ENCODE measurements at regions not wholly inside any gene's neighbourhood (a gene's known extent, or its start where the extent isn't known, plus 50 kb on each side); places are given as distances from the start of the nearest gene placed in this dataset.

DNA sequence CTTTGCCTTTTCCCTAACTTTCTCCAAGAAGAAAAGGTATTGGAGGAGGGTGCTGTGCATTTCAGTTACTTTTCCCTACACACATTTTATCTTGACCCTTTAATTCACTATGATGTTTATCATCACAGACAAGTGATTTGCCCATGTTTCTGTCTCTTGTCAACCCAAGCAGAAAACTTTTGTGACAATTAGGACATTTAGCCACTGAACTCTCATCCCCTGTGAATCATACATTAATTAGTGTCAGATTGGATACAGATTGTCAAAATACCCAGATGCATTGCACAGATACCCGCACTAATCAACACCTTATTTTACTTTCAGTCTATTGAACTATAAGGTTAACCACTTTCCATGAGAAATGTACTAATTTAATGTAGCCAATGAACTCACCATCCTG, 912.9 kb downstream of the SORCS1 start:
- Histone ChIP-seq H3K14ac (replicated peaks; ENCODE audit: low read depth, low read length) (no peak overlapping the region), H3K18ac (ENCODE audit: low read depth, low read length) (no peak overlapping the region), H4K91ac (ENCODE audit: insufficient read depth, low read depth, low read length) (no peak overlapping the region), H2AK9ac (replicated peaks; ENCODE audit: low read depth, low read length, poor library complexity) (no peak overlapping the region), H3K56ac (ENCODE audit: extremely low read depth, insufficient read depth, low read length) (no peak overlapping the region), H3K36me3 (ENCODE audit: control insufficient read depth, insufficient read depth, low read length) (no peaks in the 10 kb centered on the region), H2AK5ac (ENCODE audit: low read depth, low read length) (no peak overlapping the region), H4K8ac (ENCODE audit: low read depth in 2 of 2, low read length in 2 of 2) (no peak overlapping the region), H3K79me1 (ENCODE audit: low read depth in 1 of 2, low read length in 2 of 2) (no peaks in the 10 kb centered on the region), H4K20me1 (ENCODE audit: insufficient read depth, low read length) (no peaks in the 10 kb centered on the region), H2BK15ac (ENCODE audit: low read depth, low read length) (no peak overlapping the region), H3K9me1 (ENCODE audit: insufficient read depth, low read length) (no peaks in the 10 kb centered on the region), H4K5ac (ENCODE audit: low read depth, low read length) (no peak overlapping the region), H3K4me1 (ENCODE audit: control insufficient read depth, insufficient read depth, low read length) (no peaks in the 10 kb centered on the region), H2BK20ac (ENCODE audit: low read depth, low read length) (no peak overlapping the region), H3K4ac (ENCODE audit: low read depth, low read length) (no peak overlapping the region), H3K27me3 (ENCODE audit: control insufficient read depth, insufficient read depth, low read length) (no peaks in the 10 kb centered on the region), H2BK5ac (ENCODE audit: low read depth, low read length, poor library complexity, severe bottlenecking) (no peak overlapping the region), H3K27ac (ENCODE audit: insufficient read depth, low read length) (no peak overlapping the region), H3K9ac (ENCODE audit: low read depth, low read length) (no peak overlapping the region), H3K4me3 (ENCODE audit: insufficient read depth, low read depth, low read length) (no peak overlapping the region), H3K9me3 (ENCODE audit: control insufficient read depth, insufficient read depth, low read length) (no peaks in the 10 kb centered on the region; the same call in 1 of the 2 replicates), H3K23ac (ENCODE audit: low read depth, low read length) (no peak overlapping the region), H2BK120ac (ENCODE audit: low read depth, low read length) (no peak overlapping the region), H3K4me2 (ENCODE audit: low read depth, low read length) (no peak overlapping the region), H2AFZ (replicated peaks; ENCODE audit: low read length, poor library complexity) (no peak overlapping the region)
- dilution Hi-C loops (cut with HindIII; ENCODE audit: low sequenced_read_pairs, unreplicated experiment) (no loop called here), intact Hi-C loops (cut with micrococcal nuclease) (no loop called here), in situ Hi-C loops (cut with MboI; ENCODE audit: low sequenced_read_pairs) (no loop called here)
- BruUV-seq (replicated peaks): no TSS peak
- no peak for TF ChIP-seq MAZ (IDR thresholded peaks at IDR 0.05; ENCODE audit: borderline replicate concordance, low read depth, low read length)
- no peak for TF ChIP-seq POLR2A (IDR thresholded peaks at IDR 0.05; ENCODE audit: low read depth, low read length)
- TF ChIP-seq, protein P1, sequence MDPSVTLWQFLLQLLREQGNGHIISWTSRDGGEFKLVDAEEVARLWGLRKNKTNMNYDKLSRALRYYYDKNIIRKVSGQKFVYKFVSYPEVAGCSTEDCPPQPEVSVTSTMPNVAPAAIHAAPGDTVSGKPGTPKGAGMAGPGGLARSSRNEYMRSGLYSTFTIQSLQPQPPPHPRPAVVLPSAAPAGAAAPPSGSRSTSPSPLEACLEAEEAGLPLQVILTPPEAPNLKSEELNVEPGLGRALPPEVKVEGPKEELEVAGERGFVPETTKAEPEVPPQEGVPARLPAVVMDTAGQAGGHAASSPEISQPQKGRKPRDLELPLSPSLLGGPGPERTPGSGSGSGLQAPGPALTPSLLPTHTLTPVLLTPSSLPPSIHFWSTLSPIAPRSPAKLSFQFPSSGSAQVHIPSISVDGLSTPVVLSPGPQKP (IDR thresholded peaks at IDR 0.05; ENCODE audit: borderline replicate concordance, low read depth, low read length): no peak
- TF ChIP-seq, protein P2, sequence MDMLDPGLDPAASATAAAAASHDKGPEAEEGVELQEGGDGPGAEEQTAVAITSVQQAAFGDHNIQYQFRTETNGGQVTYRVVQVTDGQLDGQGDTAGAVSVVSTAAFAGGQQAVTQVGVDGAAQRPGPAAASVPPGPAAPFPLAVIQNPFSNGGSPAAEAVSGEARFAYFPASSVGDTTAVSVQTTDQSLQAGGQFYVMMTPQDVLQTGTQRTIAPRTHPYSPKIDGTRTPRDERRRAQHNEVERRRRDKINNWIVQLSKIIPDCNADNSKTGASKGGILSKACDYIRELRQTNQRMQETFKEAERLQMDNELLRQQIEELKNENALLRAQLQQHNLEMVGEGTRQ (IDR thresholded peaks at IDR 0.05; ENCODE audit: low read depth, low read length): no peak
- no peak for TF ChIP-seq NFE2L2 (IDR thresholded peaks at IDR 0.05; ENCODE audit: low read depth, low read length)
- no peak for TF ChIP-seq RFX5 (IDR thresholded peaks at IDR 0.05; ENCODE audit: low read depth, low read length)
- WGBS, 2 experiments (ENCODE audit: extremely low coverage in 2 of 2, insufficient read length in 1 of 2): no CpG with 5 or more reads among the region's 1 CpG
- ATAC-seq (ENCODE audit: low read depth): no peak
- ChIA-PET POLR2A (ENCODE audit: unreplicated experiment) (no interaction called here), CTCF (no interaction called here)
- DNase-seq: no peak
